ENCODE measurements at regions not wholly inside any gene's neighbourhood (a gene's known extent, or its start where the extent isn't known, plus 50 kb on each side); places are given as distances from the start of the nearest gene placed in this dataset.
"Not testable (repeated sequence)": the region's sequence is repeated elsewhere in the genome, so short reads cannot be mapped to it uniquely, and the experiment has no call there.

- DNase-seq (ENCODE audit: low spot score) = peak; percentile 51
Measured at GRCh38 chr2:237196866-237197618, 111.4 kb downstream of the COPS8 start.

- peak; percentile 55 for DNase-seq (ENCODE audit: low spot score)
Measured at GRCh38 chr2:237198164-237198855, 112.6 kb downstream of the COPS8 start.

GRCh38 chr2:237199082-237199481, 113.4 kb downstream of the COPS8 start:
- DNase-seq (ENCODE audit: low spot score) = no peak

- no peak for DNase-seq (ENCODE audit: low spot score)
Measured at GRCh38 chr2:237199577-237199976, 113.9 kb downstream of the COPS8 start.

- DNase-seq (ENCODE audit: low spot score) = no peak
Measured at GRCh38 chr2:237200462-237200861, 114.8 kb downstream of the COPS8 start.

- peak; percentile 88 for DNase-seq (ENCODE audit: low spot score)
Measured at GRCh38 chr2:237201461-237202287, 116.0 kb downstream of the COPS8 start.

GRCh38 chr2:237202288-237203030, 116.8 kb downstream of the COPS8 start:
- DNase-seq (ENCODE audit: low spot score) = no peak

- DNase-seq (ENCODE audit: low spot score) = no peak
Measured at GRCh38 chr2:237205043-237205541, 119.4 kb downstream of the COPS8 start.

GRCh38 chr2:237205561-237205971, 119.9 kb downstream of the COPS8 start:
- DNase-seq (ENCODE audit: low spot score) = no peak

- DNase-seq (ENCODE audit: low spot score) = peak; percentile 58
Measured at GRCh38 chr2:237207646-237208045, 122.0 kb downstream of the COPS8 start.

- peak; percentile 72 for DNase-seq (ENCODE audit: low spot score)
Measured at GRCh38 chr2:237208373-237209260, 122.9 kb downstream of the COPS8 start.

- DNase-seq (ENCODE audit: low spot score) = no peak
Measured at GRCh38 chr2:237209885-237210284, 124.2 kb downstream of the COPS8 start.

GRCh38 chr2:237210297-237210696, 124.6 kb downstream of the COPS8 start:
- DNase-seq (ENCODE audit: low spot score) = no peak

GRCh38 chr2:237210763-237211162, 125.1 kb downstream of the COPS8 start:
- DNase-seq (ENCODE audit: low spot score) = no peak

GRCh38 chr2:237212356-237213279, 126.9 kb downstream of the COPS8 start:
- not testable (repeated sequence) for DNase-seq (ENCODE audit: low spot score)

GRCh38 chr2:237213315-237214022, 127.8 kb downstream of the COPS8 start:
- DNase-seq (ENCODE audit: low spot score) = peak; percentile 49

- no peak for DNase-seq (ENCODE audit: low spot score)
Measured at GRCh38 chr2:237214030-237214675, 128.5 kb downstream of the COPS8 start.

GRCh38 chr2:237214963-237215362, 129.3 kb downstream of the COPS8 start:
- DNase-seq (ENCODE audit: low spot score) = no peak
